Transverse colon (tissue), 4 donors: ENCODE measurements at regions not wholly inside any gene's neighbourhood (a gene's known extent, or its start where the extent isn't known, plus 50 kb on each side); places are given as distances from the start of the nearest gene placed in this dataset.
A peak's percentile ranks its signal among the peaks of the same experiment; 100 is the strongest.

ENCODE experiments used
- DNase-seq: peaks from one replicate; pipeline ENCODE4 v3.0.0-alpha.2; 2019
- H3K27ac ChIP-seq, 4 donors: fragments of 200-600 bp; sonication (generic); 2 replicates each; pipeline ENCODE4 v1.5.1; 2016 to 2018; ENCODE audit warnings: inconsistent platforms in 4 of 4
- H3K27me3 ChIP-seq: fragments of 200-600 bp; sonication (generic); 2 replicates; pipeline ENCODE4 v1.5.1; 2017; ENCODE audit warnings: inconsistent platforms
- H3K36me3 ChIP-seq, 4 donors: fragments of 200-600 bp; sonication (generic); 2 replicates each; pipeline ENCODE4 v1.5.1; 2017 to 2019; ENCODE audit warnings: inconsistent platforms in 4 of 4
- H3K4me1 ChIP-seq, 4 donors: fragments of 200-600 bp; sonication (generic); 2 replicates each; pipeline ENCODE4 v1.5.1; 2017 to 2020; ENCODE audit warnings: inconsistent platforms in 4 of 4
- H3K4me3 ChIP-seq, 4 donors: fragments of 200-600 bp; sonication (generic); 1 replicate in 1 of 4; 2 replicates in 3 of 4; pipeline versions ENCODE4 v1.5.1 to v1.6.1; 2017 to 2019; ENCODE audit warnings: inconsistent platforms in 4 of 4
- H3K9me3 ChIP-seq, 2 donors: fragments of 200-600 bp; sonication (generic); 2 replicates each; pipeline ENCODE4 v1.5.1; 2017 to 2019; ENCODE audit warnings: inconsistent platforms in 2 of 2
- CTCF ChIP-seq, 5 experiments: fragments of 200-600 bp in 3 of 5; fragments of 450-650 bp in 2 of 5; sonication (generic) in 3 of 5; IDR thresholded peaks; 1 replicate in 2 of 5; 2 replicates in 3 of 5; pipeline ENCODE4 v1.5.1; 2016 to 2017; ENCODE audit warnings: antibody characterized with exemption in 5 of 5, inconsistent platforms in 3 of 5, mild to moderate bottlenecking in 2 of 5, moderate library complexity in 1 of 5
- EP300 ChIP-seq: sonication (generic); formaldehyde crosslinking; IDR thresholded peaks from one replicate; pipeline ENCODE4 v1.6.1; 2017; ENCODE audit warnings: antibody characterized with exemption, low read depth
- POLR2A ChIP-seq: fragments of 450-650 bp; IDR thresholded peaks from one replicate; pipeline ENCODE4 v1.6.1; 2016; ENCODE audit warnings: antibody characterized with exemption, mild to moderate bottlenecking, moderate library complexity
- POLR2AphosphoS5 ChIP-seq, 3 donors: sonication (generic); formaldehyde crosslinking; IDR thresholded peaks; one replicate each; pipeline ENCODE4 v1.6.1; 2016; ENCODE audit warnings: antibody characterized with exemption in 3 of 3
- WGBS, 2 donors: methylation state at CpG; one replicate each; pipeline ENCODE4 v1.1.5; 2018; ENCODE audit warnings: low coverage in 1 of 2; 5-methylcytosine and 5-hydroxymethylcytosine counted together
- in situ Hi-C, 4 donors: fragments of 200-750 bp; cut with MboI; loops; one replicate each; pipeline versions ENCODE4 v1.15.0 to v1.15.1; 2017; ENCODE audit warnings: low sequenced_read_pairs in 3 of 4, low pct_ligation_motif_present in 1 of 4, low pct_unique_long_range_greater_than_20kb in 1 of 4
- intact Hi-C: fragments of 100-400 bp; cut with DNase I; formaldehyde crosslinking; loops from one replicate; pipeline ENCODE4 v1.15.1; 2023; ENCODE audit warnings: low total_unique reads

GRCh38 chr2:15034860-15035259 is 402.3 kb downstream of the LRATD1 start:
- Histone ChIP-seq H3K4me1 (no peaks in the 10 kb centered on the region), H3K9me3 (no peaks in the 10 kb centered on the region), H3K4me3 (no peak overlapping the region), H3K27me3 (no peaks in the 10 kb centered on the region), H3K36me3 (no peaks in the 10 kb centered on the region), H3K27ac (no peak overlapping the region)
- no peak for DNase-seq
- TF ChIP-seq POLR2AphosphoS5 (IDR thresholded peaks at IDR 0.05) = no peak
- TF ChIP-seq EP300 = no peak
- intact Hi-C loops (no loop called here), in situ Hi-C loops (no loop called here)
- 27 to 68% methylated on average over 2 of the region's 2 CpGs for WGBS, 2 donors

GRCh38 chr2:15038366-15039364 is 406.1 kb downstream of the LRATD1 start:
- in situ Hi-C loops (no loop called here), intact Hi-C loops (no loop called here)
- no peak for TF ChIP-seq POLR2A
- no peak for TF ChIP-seq POLR2AphosphoS5 (IDR thresholded peaks at IDR 0.05)
- TF ChIP-seq EP300 = no peak
- no peak for TF ChIP-seq CTCF (IDR thresholded peaks at IDR 0.05)
- H3K4me3 ChIP-seq = no peak overlapping the region
- peaks cover 0 to 7% (median 0%) of the 10 kb centered on the region in 4 donors for H3K4me1 ChIP-seq
- no peak overlapping the region for H3K27ac ChIP-seq
- H3K9me3 ChIP-seq = no peaks in the 10 kb centered on the region
- H3K36me3 ChIP-seq = no peaks in the 10 kb centered on the region
- no peaks in the 10 kb centered on the region for H3K27me3 ChIP-seq
- no peak for DNase-seq
- 61% methylated on average over 5 to 15 of the region's 15 CpGs for WGBS, 2 donors

- H3K9me3 ChIP-seq = no peaks in the 10 kb centered on the region
- no peaks in the 10 kb centered on the region for H3K27me3 ChIP-seq
- peak overlapping the region; percentile 23 to 82 (median 57) for H3K27ac ChIP-seq
- TF ChIP-seq CTCF (IDR thresholded peaks at IDR 0.05) (no peak), POLR2AphosphoS5 (IDR thresholded peaks at IDR 0.05) (no peak), POLR2A (no peak), EP300 (no peak)
- in situ Hi-C loops (no loop called here), intact Hi-C loops (no loop called here)
- no peaks in the 10 kb centered on the region for H3K36me3 ChIP-seq
- no peak for DNase-seq
- WGBS, 2 donors = 74 to 80% methylated on average over 4 to 8 of the region's 8 CpGs
- peaks cover 0 to 9% (median 0%) of the 10 kb centered on the region in 4 donors for H3K4me1 ChIP-seq
- no peak overlapping the region for H3K4me3 ChIP-seq
These were observed 408.0 kb downstream of the LRATD1 start for GRCh38 chr2:15040429-15041084.

GRCh38 chr2:15041429-15041837 is 408.9 kb downstream of the LRATD1 start:
- TF ChIP-seq POLR2A = no peak
- no peak for TF ChIP-seq CTCF (IDR thresholded peaks at IDR 0.05)
- TF ChIP-seq EP300 = no peak
- TF ChIP-seq POLR2AphosphoS5 (IDR thresholded peaks at IDR 0.05) = no peak
- DNase-seq = peak; percentile 13
- in situ Hi-C loops (no loop called here), intact Hi-C loops (no loop called here)
- H3K36me3 ChIP-seq = no peaks in the 10 kb centered on the region
- H3K27ac ChIP-seq = peak overlapping the region; percentile 45 to 82 (median 69)
- H3K27me3 ChIP-seq = no peaks in the 10 kb centered on the region
- H3K4me3 ChIP-seq = no peak overlapping the region
- 58% methylated on average over 5 of the region's 5 CpGs; no CpG with 5 or more reads in 1 of the 2 donors for WGBS, 2 donors
- H3K4me1 ChIP-seq = peaks cover 0 to 9% (median 0%) of the 10 kb centered on the region in 4 donors
- H3K9me3 ChIP-seq = no peaks in the 10 kb centered on the region
